UCSD-AML1 (cell line): ENCODE measurements at regions not wholly inside any gene's neighbourhood (a gene's known extent, or its start where the extent isn't known, plus 50 kb on each side); places are given as distances from the start of the nearest gene placed in this dataset.

Experiments used
- DNase-seq: peaks from one replicate; lab custom pipeline; 2025; ENCODE audit not compliant: unreplicated experiment; lab: John Stamatoyannopoulos, UW

GRCh38 chr15:66615846-66616245 lies 50.0 kb upstream of the LCTL start:
- no peak for DNase-seq

- peak; percentile 91 for DNase-seq
Observed at GRCh38 chr15:66617137-66618090, 51.6 kb upstream of the LCTL start.

GRCh38 chr15:66619152-66619903 lies 53.5 kb upstream of the LCTL start:
- DNase-seq: peak; percentile 79

- DNase-seq: no peak
Observed at GRCh38 chr15:66620341-66620740, 54.5 kb upstream of the LCTL start.

GRCh38 chr15:66620744-66621344 lies 55.0 kb upstream of the LCTL start:
- no peak for DNase-seq

GRCh38 chr15:66621491-66622467 lies 56.0 kb upstream of the LCTL start:
- DNase-seq: no peak

GRCh38 chr15:66622591-66623022 lies 56.8 kb upstream of the LCTL start:
- no peak for DNase-seq

- DNase-seq: no peak
Observed at GRCh38 chr15:66623801-66624453, 58.1 kb upstream of the LCTL start.

GRCh38 chr15:66625531-66625930 lies 59.7 kb upstream of the LCTL start:
- no peak for DNase-seq

- no peak for DNase-seq
Observed at GRCh38 chr15:66625974-66626373, 60.2 kb upstream of the LCTL start.

GRCh38 chr15:66628976-66629723 lies 63.4 kb upstream of the LCTL start:
- no peak for DNase-seq

- DNase-seq: no peak
Observed at GRCh38 chr15:66629817-66630576, 64.2 kb upstream of the LCTL start.

- DNase-seq: peak; percentile 89
Observed at GRCh38 chr15:66630801-66631351, 65.1 kb upstream of the LCTL start.

- peak; percentile 50 for DNase-seq
Observed at GRCh38 chr15:66631616-66632263, 65.9 kb upstream of the LCTL start.

- DNase-seq: no peak
Observed at GRCh38 chr15:66633041-66633937, 67.5 kb upstream of the LCTL start.

GRCh38 chr15:66633938-66634250 lies 68.1 kb upstream of the LCTL start:
- DNase-seq: no peak

GRCh38 chr15:66634540-66634939 lies 67.5 kb upstream of the SMAD6 start:
- no peak for DNase-seq
